IMR-90 (cell line): ENCODE measurements at regions not wholly inside any gene's neighbourhood (a gene's known extent, or its start where the extent isn't known, plus 50 kb on each side); places are given as distances from the start of the nearest gene placed in this dataset.

ENCODE experiments used
- ATAC-seq: fragments of 200-7000 bp; cut with Tn5 transposase; 2 replicates; pipeline ENCODE4 v1.9.1; 2020; ENCODE audit warnings: low read depth, mild to moderate bottlenecking, moderate library complexity
- BruUV-seq: library from RNA; stranded (reverse); fragments of 400-500 nt; replicated peaks from 2 replicates; lab custom pipeline; 2021; lab: Mats Ljungman, UMichigan
- CTCF ChIA-PET: fragments of 300-600 bp; formaldehyde crosslinking; extraction: SDS; loops from one replicate; lab custom pipeline; 2021; ENCODE audit warnings: antibody characterized with exemption; lab: Yijun Ruan, JAX
- POLR2A ChIA-PET: fragments of 300-600 bp; sonication (Branson Sonifier 250); formaldehyde crosslinking; loops from one replicate; lab custom pipeline; 2022; ENCODE audit warnings: antibody characterized with exemption; ENCODE audit not compliant: unreplicated experiment; lab: Charles Lee
- DNase-seq: peaks from one replicate; pipeline ENCODE4 v3.0.0; 2013
- H2AFZ ChIP-seq: replicated peaks from 2 replicates; pipeline ENCODE3; 2013; ENCODE audit warnings: low read length, mild to moderate bottlenecking; ENCODE audit not compliant: poor library complexity
- H2AK5ac ChIP-seq: 2 replicates; pipeline ENCODE4 v1.6.1; 2013; ENCODE audit warnings: low read depth, low read length, inconsistent platforms
- H2AK9ac ChIP-seq: replicated peaks from 2 replicates; pipeline ENCODE3; 2013; ENCODE audit warnings: mild to moderate bottlenecking, low read depth, low read length, moderate library complexity; ENCODE audit not compliant: poor library complexity
- H2BK120ac ChIP-seq: 2 replicates; pipeline ENCODE4 v1.6.1; 2013; ENCODE audit warnings: low read depth, low read length, inconsistent platforms
- H2BK15ac ChIP-seq: 3 replicates; pipeline ENCODE4 v1.6.1; 2013; ENCODE audit warnings: low read depth, low read length, inconsistent platforms
- H2BK20ac ChIP-seq: 2 replicates; pipeline ENCODE4 v1.6.1; 2013; ENCODE audit warnings: low read depth, mild to moderate bottlenecking, inconsistent platforms, low read length, moderate library complexity
- H2BK5ac ChIP-seq: 2 replicates; pipeline ENCODE4 v1.6.1; 2013; ENCODE audit warnings: mild to moderate bottlenecking, low read depth, low read length, inconsistent platforms; ENCODE audit not compliant: poor library complexity, severe bottlenecking
- H3K14ac ChIP-seq: replicated peaks from 2 replicates; pipeline ENCODE4 v1.6.1; 2013; ENCODE audit warnings: low read depth, low read length, inconsistent platforms
- H3K18ac ChIP-seq: 2 replicates; pipeline ENCODE4 v1.6.1; 2013; ENCODE audit warnings: low read depth, low read length, control low read depth
- H3K23ac ChIP-seq: 2 replicates; pipeline ENCODE4 v1.6.1; 2013; ENCODE audit warnings: low read depth, low read length, inconsistent platforms
- H3K27ac ChIP-seq: 2 replicates; pipeline ENCODE4 v1.5.1; 2013; ENCODE audit warnings: mild to moderate bottlenecking, control low read depth, low read length; ENCODE audit not compliant: insufficient read depth
- H3K27me3 ChIP-seq: 2 replicates; pipeline ENCODE4 v1.6.1; 2013; ENCODE audit warnings: low read length; ENCODE audit not compliant: control insufficient read depth, insufficient read depth
- H3K36me3 ChIP-seq: 2 replicates; pipeline ENCODE4 v1.6.1; 2013; ENCODE audit warnings: low read length, mixed read lengths; ENCODE audit not compliant: control insufficient read depth, insufficient read depth
- H3K4ac ChIP-seq: 2 replicates; pipeline ENCODE4 v1.6.1; 2013; ENCODE audit warnings: low read depth, low read length, inconsistent platforms
- H3K4me1 ChIP-seq: 2 replicates; pipeline ENCODE4 v1.6.1; 2013; ENCODE audit warnings: low read length, mixed read lengths; ENCODE audit not compliant: control insufficient read depth, insufficient read depth
- H3K4me2 ChIP-seq: 2 replicates; pipeline ENCODE4 v1.6.1; 2013; ENCODE audit warnings: low read depth, mild to moderate bottlenecking, control low read depth, low read length, moderate library complexity
- H3K4me3 ChIP-seq: 2 replicates; pipeline ENCODE4 v1.5.1; 2013; ENCODE audit warnings: low read depth, mild to moderate bottlenecking, control low read depth, low read length, moderate library complexity; ENCODE audit not compliant: insufficient read depth
- H3K56ac ChIP-seq: 2 replicates; pipeline ENCODE4 v1.6.1; 2013; ENCODE audit warnings: low read length, inconsistent platforms; ENCODE audit not compliant: insufficient read depth; ENCODE audit errors: extremely low read depth
- H3K79me1 ChIP-seq, 2 experiments: 2 replicates each; pipeline ENCODE4 v1.6.1; 2013; ENCODE audit warnings: low read length in 2 of 2, inconsistent platforms in 1 of 2, low read depth in 1 of 2
- H3K9ac ChIP-seq: 2 replicates; pipeline ENCODE4 v1.6.1; 2013; ENCODE audit warnings: low read depth, low read length, control low read depth
- H3K9me1 ChIP-seq: 2 replicates; pipeline ENCODE4 v1.6.1; 2013; ENCODE audit warnings: low read length, inconsistent platforms; ENCODE audit not compliant: insufficient read depth
- H3K9me3 ChIP-seq: 2 replicates; pipeline ENCODE4 v1.6.1; 2013; ENCODE audit warnings: low read length; ENCODE audit not compliant: control insufficient read depth, insufficient read depth
- H4K20me1 ChIP-seq: 2 replicates; pipeline ENCODE4 v1.6.1; 2013; ENCODE audit warnings: low read length, inconsistent platforms; ENCODE audit not compliant: insufficient read depth
- H4K5ac ChIP-seq: 2 replicates; pipeline ENCODE4 v1.6.1; 2013; ENCODE audit warnings: mild to moderate bottlenecking, low read depth, low read length, control low read depth
- H4K8ac ChIP-seq, 2 experiments: 2 replicates each; pipeline ENCODE4 v1.6.1; 2013; ENCODE audit warnings: low read depth in 2 of 2, low read length in 2 of 2, control low read depth in 1 of 2, inconsistent platforms in 1 of 2
- H4K91ac ChIP-seq: 2 replicates; pipeline ENCODE4 v1.6.1; 2013; ENCODE audit warnings: low read depth, low read length, inconsistent platforms; ENCODE audit not compliant: insufficient read depth
- MAFK ChIP-seq: IDR thresholded peaks from 2 replicates; pipeline ENCODE4 v1.6.1; 2012; ENCODE audit warnings: low read depth, low read length, improper control_type of control experiment
- POLR2A ChIP-seq: IDR thresholded peaks from 2 replicates; pipeline ENCODE4 v1.6.1; 2012; ENCODE audit warnings: mild to moderate bottlenecking, low read depth, low read length
- WGBS, 2 experiments: methylation state at CpG; one replicate each; pipeline versions ENCODE4 v1.1.5 to v1.1.7; 2013; ENCODE audit warnings: missing lambda C conversion rate in 2 of 2; ENCODE audit not compliant: insufficient read length in 1 of 2; ENCODE audit errors: extremely low coverage in 2 of 2; 5-methylcytosine and 5-hydroxymethylcytosine counted together
- dilution Hi-C: fragments of 300-500 bp; cut with HindIII; formaldehyde crosslinking; loops from one replicate; pipeline ENCODE4 v1.14.3; 2018; ENCODE audit warnings: low sequenced_read_pairs; ENCODE audit not compliant: unreplicated experiment
- in situ Hi-C: fragments of 300-500 bp; cut with MboI; formaldehyde crosslinking; loops from 3 replicates; pipeline ENCODE4 v1.14.3; 2019; ENCODE audit warnings: low sequenced_read_pairs, inconsistent platforms, mixed read lengths
- intact Hi-C: fragments of 100-400 bp; cut with micrococcal nuclease; formaldehyde crosslinking; loops from 2 replicates; pipeline ENCODE4 v1.10.0; 2022

GRCh38 chr19:28680111-28680510 lies 532.8 kb downstream of the UQCRFS1 start:
- dilution Hi-C loops, result no loop called here
- POLR2A ChIA-PET, result no interaction called here

More at GRCh38 chr19:28680111-28680510, 532.8 kb downstream of the UQCRFS1 start:
- H3K4ac ChIP-seq, result no peak overlapping the region
- H3K56ac ChIP-seq, result no peak overlapping the region
- no peak overlapping the region for H3K9ac ChIP-seq
- no peak overlapping the region for H4K8ac ChIP-seq
- H2AK9ac ChIP-seq, result no peak overlapping the region
- no peak overlapping the region for H3K23ac ChIP-seq
- DNase-seq (no peak), ATAC-seq (no peak)
- no peak overlapping the region for H4K91ac ChIP-seq
- peaks cover 3% of the 10 kb centered on the region; the same call in 1 of the 2 replicates for H3K9me3 ChIP-seq
- H4K20me1 ChIP-seq, result no peaks in the 10 kb centered on the region
- no peaks in the 10 kb centered on the region for H3K27me3 ChIP-seq
- no peak overlapping the region for H2BK120ac ChIP-seq
- no peak overlapping the region for H2AK5ac ChIP-seq
- H3K4me2 ChIP-seq, result no peak overlapping the region
- no peak overlapping the region for H2BK20ac ChIP-seq
- CTCF ChIA-PET, result no interaction called here
- H2BK5ac ChIP-seq, result no peak overlapping the region
- H3K27ac ChIP-seq, result no peak overlapping the region
- intact Hi-C loops, result no loop called here
- H3K18ac ChIP-seq, result no peak overlapping the region
- in situ Hi-C loops, result no loop called here
- TF ChIP-seq POLR2A (no peak), MAFK (no peak)
- H3K79me1 ChIP-seq, result no peaks in the 10 kb centered on the region
- H3K14ac ChIP-seq, result no peak overlapping the region
- H3K9me1 ChIP-seq, result no peaks in the 10 kb centered on the region
- H3K36me3 ChIP-seq, result no peaks in the 10 kb centered on the region
- H4K5ac ChIP-seq, result no peak overlapping the region
- no peak overlapping the region for H2BK15ac ChIP-seq
- H3K4me1 ChIP-seq, result no peaks in the 10 kb centered on the region
- H3K4me3 ChIP-seq, result no peak overlapping the region
- WGBS, 2 experiments, result 60% methylated on average over 1 of the region's 3 CpGs; no CpG with 5 or more reads in 1 of the 2 experiments
- no peak overlapping the region for H2AFZ ChIP-seq
- BruUV-seq, result no TSS peak
